ENCODE measurements at regions not wholly inside any gene's neighbourhood (a gene's known extent, or its start where the extent isn't known, plus 50 kb on each side); places are given as distances from the start of the nearest gene placed in this dataset.

DNA sequence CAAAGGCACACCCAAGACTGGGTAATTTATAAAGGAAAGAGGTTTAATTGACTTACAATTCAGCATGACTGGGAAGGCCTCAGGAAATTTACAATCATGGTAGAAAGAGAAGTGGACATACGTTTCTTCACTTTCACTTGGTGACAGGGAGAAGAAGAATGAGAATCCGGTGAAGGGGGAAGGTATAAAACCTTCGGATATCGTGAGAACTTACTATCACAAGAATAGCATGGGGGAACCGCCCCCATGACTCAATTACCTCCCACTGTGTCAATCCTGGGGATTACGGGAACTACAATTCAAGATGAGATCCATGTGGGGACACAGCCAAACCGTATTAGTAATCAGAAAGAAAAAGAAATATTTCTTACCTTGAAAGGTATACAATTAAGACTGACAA, 782.9 kb upstream of the HS3ST1 start:
- DNase-seq: no peak
- no peak overlapping the region for H3K27ac Mint-ChIP-seq
- no peaks in the 10 kb centered on the region for H3K9me3 Mint-ChIP-seq (ENCODE audit: insufficient read depth)
- 67% methylated on average over 2 of the region's 7 CpGs for WGBS (ENCODE audit: insufficient coverage)
- intact Hi-C loops (cut with micrococcal nuclease): no loop called here
- no peaks in the 10 kb centered on the region for H3K4me1 Mint-ChIP-seq
- H3K27me3 ChIP-seq (replicated peaks in 1 of 4; ENCODE audit: control extremely low read depth in 1 of 4, control insufficient read depth in 3 of 4, insufficient read depth in 4 of 4, low read length in 3 of 4): no peaks in the 10 kb centered on the region
- ATAC-seq (ENCODE audit: low read depth): no peak
- H3K27me3 Mint-ChIP-seq: no peaks in the 10 kb centered on the region
- H3K4me1 ChIP-seq (ENCODE audit: control insufficient read depth in 2 of 2, insufficient read depth in 2 of 2, low read length in 2 of 2): no peaks in the 10 kb centered on the region
- CTCF ChIA-PET: no interaction called here
- H3K9ac ChIP-seq (ENCODE audit: low read length): no peak overlapping the region
- peaks cover 0 to 1% (median 0%) of the 10 kb centered on the region in 3 donors for H3K9me3 ChIP-seq (ENCODE audit: control extremely low read depth in 1 of 3, control insufficient read depth in 2 of 3, insufficient read depth in 1 of 3, low read length in 2 of 3)
- no peak overlapping the region for H3K4me3 ChIP-seq (ENCODE audit: control extremely low read depth in 1 of 5, extremely low read depth in 1 of 5, insufficient read depth in 1 of 5, low read depth in 2 of 5, low read length in 4 of 5)
- POLR2A ChIA-PET: no interaction called here
- no peak overlapping the region for H3K4me2 ChIP-seq (replicated peaks; ENCODE audit: low read depth, low read length, poor library complexity, severe bottlenecking)
- TF ChIP-seq CTCF (IDR thresholded peaks at IDR 0.05): no peak
- TF ChIP-seq EZH2 (IDR thresholded peaks at IDR 0.05; ENCODE audit: borderline replicate concordance, insufficient read depth, low read depth, low read length, poor library complexity, severe bottlenecking): no peak
- no peaks in the 10 kb centered on the region for H3K79me2 ChIP-seq (ENCODE audit: control insufficient read depth, insufficient read depth, low read length)
- H3K27ac ChIP-seq (ENCODE audit: low read length in 2 of 2): no peak overlapping the region
- no peak overlapping the region for H3K4me3 Mint-ChIP-seq
- H4K20me1 ChIP-seq (ENCODE audit: control insufficient read depth, insufficient read depth, low read length, poor library complexity, severe bottlenecking): no peaks in the 10 kb centered on the region
- H2AFZ ChIP-seq (ENCODE audit: insufficient read depth, low read depth, low read length, poor library complexity, severe bottlenecking): no peak overlapping the region
- no peaks in the 10 kb centered on the region for H3K36me3 ChIP-seq (replicated peaks in 1 of 2; ENCODE audit: control extremely low read depth in 1 of 2, control insufficient read depth in 1 of 2, extremely low read depth in 1 of 2, insufficient read depth in 2 of 2, low read length in 1 of 2)

DNA sequence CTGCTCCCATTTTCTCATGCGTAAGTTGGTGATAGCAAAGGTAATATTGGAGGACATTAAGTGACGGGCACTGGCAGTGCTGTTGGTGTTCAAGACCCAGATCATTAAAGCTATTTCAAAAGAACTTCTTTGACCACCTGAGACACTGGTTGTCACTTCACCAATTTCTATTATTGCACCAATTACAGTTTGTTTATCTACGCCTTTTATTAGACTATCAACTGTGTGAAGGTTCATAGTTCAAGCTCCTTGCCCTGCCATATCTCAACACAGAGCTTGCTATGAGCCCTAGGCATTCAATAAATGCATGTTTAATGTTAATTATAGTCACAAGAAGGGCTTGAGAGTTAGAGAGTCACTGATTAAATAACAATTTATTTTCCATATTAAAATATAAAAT, 778.7 kb upstream of the HS3ST1 start:
- Mint-ChIP-seq H3K9me3 (ENCODE audit: insufficient read depth) (no peaks in the 10 kb centered on the region), H3K27ac (no peak overlapping the region)
- no peak for ATAC-seq (ENCODE audit: low read depth)

More for the DNA sequence above, 778.7 kb upstream of the HS3ST1 start:
- intact Hi-C loops (cut with micrococcal nuclease): no loop called here
- TF ChIP-seq CTCF (IDR thresholded peaks at IDR 0.05): no peak
- TF ChIP-seq EZH2 (IDR thresholded peaks at IDR 0.05; ENCODE audit: borderline replicate concordance, insufficient read depth, low read depth, low read length, poor library complexity, severe bottlenecking): no peak
- ChIA-PET CTCF (no interaction called here), POLR2A (no interaction called here)
- Histone ChIP-seq H3K79me2 (ENCODE audit: control insufficient read depth, insufficient read depth, low read length) (no peaks in the 10 kb centered on the region), H3K9me3 (ENCODE audit: control extremely low read depth in 1 of 3, control insufficient read depth in 2 of 3, insufficient read depth in 1 of 3, low read length in 2 of 3) (peaks cover 0 to 2% (median 0%) of the 10 kb centered on the region in 3 donors), H2AFZ (ENCODE audit: insufficient read depth, low read depth, low read length, poor library complexity, severe bottlenecking) (no peak overlapping the region), H3K4me1 (ENCODE audit: control insufficient read depth in 2 of 2, insufficient read depth in 2 of 2, low read length in 2 of 2) (no peaks in the 10 kb centered on the region), H3K27me3 (replicated peaks in 1 of 4; ENCODE audit: control extremely low read depth in 1 of 4, control insufficient read depth in 3 of 4, insufficient read depth in 4 of 4, low read length in 3 of 4) (no peaks in the 10 kb centered on the region), H3K9ac (ENCODE audit: low read length) (no peak overlapping the region), H3K4me2 (replicated peaks; ENCODE audit: low read depth, low read length, poor library complexity, severe bottlenecking) (no peak overlapping the region), H3K27ac (ENCODE audit: low read length in 2 of 2) (no peak overlapping the region), H3K4me3 (ENCODE audit: control extremely low read depth in 1 of 5, extremely low read depth in 1 of 5, insufficient read depth in 1 of 5, low read depth in 2 of 5, low read length in 4 of 5) (no peak overlapping the region), H4K20me1 (ENCODE audit: control insufficient read depth, insufficient read depth, low read length, poor library complexity, severe bottlenecking) (no peaks in the 10 kb centered on the region), H3K36me3 (replicated peaks in 1 of 2; ENCODE audit: control extremely low read depth in 1 of 2, control insufficient read depth in 1 of 2, extremely low read depth in 1 of 2, insufficient read depth in 2 of 2, low read length in 1 of 2) (no peaks in the 10 kb centered on the region)
- no peaks in the 10 kb centered on the region for H3K27me3 Mint-ChIP-seq
- no peak overlapping the region for H3K4me3 Mint-ChIP-seq
- WGBS (ENCODE audit: insufficient coverage): no CpG with 5 or more reads among the region's 3 CpGs
- H3K4me1 Mint-ChIP-seq: no peaks in the 10 kb centered on the region
- no peak for DNase-seq

Data from B cell (primary cell).